ENCODE measurements at regions not wholly inside any gene's neighbourhood (a gene's known extent, or its start where the extent isn't known, plus 50 kb on each side); places are given as distances from the start of the nearest gene placed in this dataset.
"Not testable (repeated sequence)": the region's sequence is repeated elsewhere in the genome, so short reads cannot be mapped to it uniquely, and the experiment has no call there.

DNA sequence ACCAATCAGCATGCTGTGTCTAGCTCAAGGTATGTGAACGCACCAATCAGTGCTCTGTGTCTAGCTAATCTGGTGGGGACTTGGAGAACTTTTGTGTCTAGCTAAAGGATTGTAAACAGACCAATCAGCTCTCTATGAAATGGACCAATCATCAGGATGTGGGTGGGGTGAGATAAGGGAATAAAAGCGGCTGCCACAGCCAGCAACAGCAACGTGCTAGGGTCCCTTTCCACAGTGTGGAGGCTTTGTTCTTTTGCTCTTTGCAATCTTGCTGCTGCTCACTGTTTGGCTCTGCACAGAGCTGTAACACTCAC lies 1353.9 kb upstream of the CDH18 start:
- Mint-ChIP-seq H3K4me3 (peak overlapping the region in 7 of 10 donors; percentile 34 to 74 (median 43)), H3K27ac (peak overlapping the region in 1 of 10 donors; percentile 34)
- H3K36me3 Mint-ChIP-seq, POLR2A ChIA-PET, H3K9me3 Mint-ChIP-seq, H3K27me3 Mint-ChIP-seq, H3K4me1 Mint-ChIP-seq: not testable (repeated sequence)
- ATAC-seq, result peak; percentile 25 to 53
- DNase-seq, result peak in 5 of 10 donors; percentile 8 to 58 (median 15)

DNA sequence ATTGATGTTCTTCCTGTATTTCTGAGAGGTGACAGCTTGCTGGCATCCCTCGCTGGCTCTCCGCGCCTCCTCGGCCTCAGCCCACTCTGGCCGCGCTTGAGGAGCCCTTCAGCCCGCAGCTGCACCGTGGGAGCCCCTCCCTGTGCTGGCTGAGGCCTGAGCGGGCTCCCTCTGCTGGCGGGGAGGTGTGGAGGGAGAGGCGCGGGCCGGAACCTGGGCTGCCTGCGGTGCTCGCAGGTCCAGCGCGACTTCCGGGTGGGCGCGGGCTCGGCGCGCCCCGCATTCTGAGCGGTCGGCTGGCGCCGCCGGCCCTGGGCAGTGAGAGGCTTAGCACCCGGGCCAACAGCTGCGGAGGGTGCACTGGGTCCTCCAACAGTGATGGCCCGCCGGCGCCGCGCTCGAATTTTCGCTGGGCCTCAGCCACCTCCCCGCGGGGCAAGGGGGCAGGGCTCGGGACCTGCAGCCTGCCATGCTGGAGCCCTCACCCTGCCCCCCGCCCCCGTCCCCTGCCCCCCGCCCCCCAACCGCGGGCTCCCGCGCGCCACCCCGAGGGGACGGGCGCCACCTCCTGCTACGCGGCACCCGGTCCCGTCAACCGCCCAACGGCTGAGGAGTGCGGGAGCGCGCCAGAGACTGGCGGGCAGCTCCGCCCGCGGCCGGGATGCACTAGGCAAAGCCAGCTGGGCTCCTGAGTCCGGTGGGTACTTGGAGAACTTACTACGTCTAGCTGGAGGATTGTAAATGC lies 1353.4 kb upstream of the CDH18 start:
- ATAC-seq (peak; percentile 30 to 59), DNase-seq (peak in 1 of 10 donors; percentile 53)
- POLR2A ChIA-PET, H3K9me3 Mint-ChIP-seq, H3K4me1 Mint-ChIP-seq, H3K27me3 Mint-ChIP-seq, H3K36me3 Mint-ChIP-seq: not testable (repeated sequence)
- Mint-ChIP-seq H3K27ac (peak overlapping the region in 1 of 10 donors; percentile 34), H3K4me3 (peak overlapping the region in 7 of 10 donors; percentile 34 to 74 (median 43))

DNA sequence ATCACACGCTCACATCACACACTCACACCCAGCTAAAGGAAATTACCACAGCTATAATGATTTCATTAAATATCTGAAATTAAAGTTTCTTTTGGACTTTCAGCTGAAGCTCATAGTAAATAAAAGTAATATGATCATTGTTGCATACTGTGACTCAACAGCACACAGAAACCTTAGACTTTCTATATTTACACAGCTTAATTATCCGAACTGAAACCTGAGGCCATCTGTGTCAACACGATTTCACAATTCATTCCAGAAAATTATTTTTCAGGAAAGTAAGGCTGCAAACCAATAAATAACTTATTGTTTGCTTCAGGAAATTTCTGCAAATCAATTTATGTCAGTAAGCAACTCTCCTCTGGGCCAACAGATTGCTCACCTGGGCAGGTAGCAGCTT lies 1352.2 kb upstream of the CDH18 start:
- H3K9me3 Mint-ChIP-seq, H3K27me3 Mint-ChIP-seq, ATAC-seq, H3K36me3 Mint-ChIP-seq, POLR2A ChIA-PET, DNase-seq, H3K27ac Mint-ChIP-seq, H3K4me3 Mint-ChIP-seq, H3K4me1 Mint-ChIP-seq: not testable (repeated sequence)

DNA sequence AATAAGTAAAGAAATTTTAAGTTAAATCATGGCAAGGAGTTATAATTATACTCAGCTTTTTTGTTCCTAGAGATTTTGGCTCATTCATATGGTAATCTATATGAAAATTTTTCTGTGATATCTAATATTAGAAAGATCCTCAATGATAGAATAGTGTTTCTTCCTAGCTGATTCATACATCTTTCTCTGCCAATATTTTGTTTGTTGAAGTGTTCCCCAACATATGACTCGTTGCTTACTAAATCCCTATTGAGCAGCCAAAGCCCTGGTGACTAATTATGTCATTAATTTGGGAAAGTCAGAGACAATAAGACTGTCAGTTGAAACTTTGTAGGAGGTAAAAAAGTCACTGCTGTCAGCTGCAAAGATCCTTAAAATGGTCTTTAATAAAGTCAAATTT lies 1348.5 kb upstream of the CDH18 start:
- ATAC-seq, H3K36me3 Mint-ChIP-seq, H3K9me3 Mint-ChIP-seq, H3K4me3 Mint-ChIP-seq, POLR2A ChIA-PET, DNase-seq, H3K27me3 Mint-ChIP-seq, H3K27ac Mint-ChIP-seq, H3K4me1 Mint-ChIP-seq: not testable (repeated sequence)

DNA sequence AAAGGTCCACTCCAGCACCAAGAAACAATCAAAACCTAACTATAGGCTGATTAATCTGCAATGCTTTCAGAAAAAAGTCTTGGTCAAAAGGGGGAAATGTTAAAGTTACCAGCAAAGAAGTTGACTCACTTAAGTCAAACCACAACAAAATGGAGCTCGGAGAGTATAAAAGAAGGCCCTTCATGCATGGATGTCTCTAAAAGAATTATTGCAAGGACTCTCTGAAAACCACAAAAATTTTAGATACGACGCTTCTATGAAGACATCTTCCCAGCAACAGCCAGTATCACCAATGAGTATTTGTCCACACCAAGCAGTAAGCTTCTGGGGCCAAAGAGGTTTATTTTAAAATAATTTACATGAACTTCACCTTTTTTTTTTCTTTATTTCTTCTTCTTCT lies 1327.4 kb upstream of the CDH18 start:
- POLR2A ChIA-PET, H3K36me3 Mint-ChIP-seq, H3K4me3 Mint-ChIP-seq, DNase-seq, H3K27me3 Mint-ChIP-seq, H3K4me1 Mint-ChIP-seq, H3K27ac Mint-ChIP-seq, H3K9me3 Mint-ChIP-seq, ATAC-seq: not testable (repeated sequence)

DNA sequence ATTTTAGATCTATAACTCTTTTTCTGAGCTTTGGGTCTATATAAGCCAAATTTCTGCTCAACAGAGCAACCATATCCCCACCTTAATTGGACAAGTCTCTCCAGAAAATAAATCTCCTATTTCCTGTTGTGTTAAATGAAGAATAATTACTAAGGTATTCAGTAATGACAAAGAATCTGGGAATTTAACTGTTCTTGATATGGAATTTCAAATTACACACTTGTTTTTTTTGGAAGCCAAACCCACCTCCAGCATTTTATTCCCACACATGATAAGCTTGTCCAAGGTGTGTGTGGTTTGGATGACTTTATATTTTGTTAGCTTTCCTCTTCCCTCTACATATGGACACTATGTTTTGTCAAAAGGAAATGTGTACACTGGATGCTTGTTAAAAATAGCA lies 1313.2 kb upstream of the CDH18 start:
- H3K27me3 Mint-ChIP-seq, H3K9me3 Mint-ChIP-seq, H3K36me3 Mint-ChIP-seq, H3K27ac Mint-ChIP-seq, H3K4me3 Mint-ChIP-seq, ATAC-seq, DNase-seq, H3K4me1 Mint-ChIP-seq, POLR2A ChIA-PET: not testable (repeated sequence)

DNA sequence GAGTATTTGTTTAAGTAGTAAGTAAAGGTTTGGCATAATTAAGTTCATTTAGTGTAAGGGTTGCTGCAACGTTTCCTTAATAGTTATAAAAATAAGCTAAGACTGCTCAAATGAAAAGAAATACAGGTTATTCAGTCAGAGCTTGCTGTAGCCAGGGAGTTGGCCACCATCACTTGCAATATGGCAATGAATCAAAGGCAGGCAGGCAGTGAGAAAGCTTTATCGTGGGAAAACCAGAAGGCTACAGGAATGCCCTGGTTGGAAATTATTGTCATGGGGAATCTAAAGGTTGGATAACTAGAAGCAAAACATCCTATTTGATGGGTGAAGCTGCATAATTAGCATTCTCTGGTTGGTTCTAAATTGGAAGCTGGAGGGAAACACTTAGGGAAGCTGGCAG lies 1286.4 kb upstream of the CDH18 start:
- ATAC-seq, H3K27me3 Mint-ChIP-seq, POLR2A ChIA-PET, DNase-seq, H3K27ac Mint-ChIP-seq, H3K4me1 Mint-ChIP-seq, H3K36me3 Mint-ChIP-seq, H3K9me3 Mint-ChIP-seq, H3K4me3 Mint-ChIP-seq: not testable (repeated sequence)

DNA sequence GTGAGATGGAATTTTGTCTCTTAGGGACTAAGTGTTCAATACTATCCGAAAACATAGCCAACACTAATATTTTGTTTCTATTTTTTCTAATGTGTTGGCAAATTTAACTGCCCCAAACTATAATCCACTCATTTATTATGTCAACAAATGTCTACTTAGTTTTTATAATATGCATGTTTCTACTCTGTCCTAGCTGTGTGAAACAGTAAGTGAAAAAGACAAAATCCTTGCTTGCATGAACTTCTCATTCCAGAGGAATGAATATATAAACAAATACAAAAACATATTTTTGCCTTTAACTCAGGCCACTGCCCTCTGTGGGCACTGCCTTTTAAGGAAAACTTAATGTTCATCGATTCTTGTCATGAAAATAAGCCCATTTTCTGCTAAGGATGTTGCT lies 1275.4 kb upstream of the CDH18 start:
- H3K4me3 Mint-ChIP-seq, result no peak overlapping the region
- no peak overlapping the region for H3K27ac Mint-ChIP-seq
- no peaks in the 10 kb centered on the region for H3K4me1 Mint-ChIP-seq
- no peaks in the 10 kb centered on the region for H3K36me3 Mint-ChIP-seq
- POLR2A ChIA-PET, result no interaction called here
- ATAC-seq (no peak), DNase-seq (no peak)
- H3K9me3 Mint-ChIP-seq, result peaks cover 0 to 17% (median 5%) of the 10 kb centered on the region in 9 donors
- H3K27me3 Mint-ChIP-seq, result no peaks in the 10 kb centered on the region

DNA sequence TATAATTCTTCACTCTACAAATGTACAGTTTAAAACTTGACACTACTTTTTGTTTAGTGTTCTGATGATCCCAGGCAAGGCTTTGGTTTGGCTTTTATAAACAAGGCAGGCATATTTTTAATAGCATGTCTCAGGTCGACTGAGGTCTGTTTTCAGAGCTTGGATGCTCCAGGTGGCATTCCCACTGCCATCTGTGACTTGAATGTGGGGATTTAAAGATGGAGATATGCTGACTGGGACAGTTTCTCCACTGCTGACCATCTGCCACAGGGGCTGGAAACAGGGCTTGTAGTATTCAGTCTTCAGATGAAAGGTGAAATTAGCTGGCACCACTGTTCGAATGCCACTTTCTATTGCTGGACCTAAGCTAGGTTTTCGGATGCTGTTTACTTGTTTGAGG lies 1266.2 kb upstream of the CDH18 start:
- DNase-seq (no peak), ATAC-seq (no peak)
- no peaks in the 10 kb centered on the region for H3K4me1 Mint-ChIP-seq
- no peaks in the 10 kb centered on the region for H3K27me3 Mint-ChIP-seq
- H3K9me3 Mint-ChIP-seq, result peaks cover 0 to 27% (median 10%) of the 10 kb centered on the region in 9 donors
- POLR2A ChIA-PET, result no interaction called here
- H3K27ac Mint-ChIP-seq, result no peak overlapping the region
- peaks cover 0 to 7% (median 0%) of the 10 kb centered on the region in 3 donors for H3K36me3 Mint-ChIP-seq
- H3K4me3 Mint-ChIP-seq, result no peak overlapping the region

DNA sequence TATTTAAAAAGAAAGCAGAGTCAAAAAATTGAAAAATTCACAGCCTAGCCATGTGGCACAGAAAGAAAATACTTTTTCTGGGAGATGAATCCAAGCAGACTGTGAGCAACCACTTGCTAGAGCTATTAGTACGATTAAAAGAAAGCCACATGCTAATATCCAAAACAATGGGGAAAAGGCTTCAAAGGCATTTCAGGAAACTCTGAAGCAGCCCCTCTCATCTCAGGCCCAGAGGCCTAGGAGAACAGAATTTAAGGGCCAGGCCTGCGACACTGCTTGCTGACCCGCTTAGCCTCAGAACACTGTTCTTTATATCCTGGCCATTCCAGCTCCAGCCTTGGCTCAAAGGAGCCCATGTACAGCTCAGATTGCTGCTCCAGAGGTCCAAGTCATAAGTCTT lies 1257.0 kb upstream of the CDH18 start:
- H3K9me3 Mint-ChIP-seq, result peaks cover 0 to 12% (median 4%) of the 10 kb centered on the region in 9 donors
- no peak overlapping the region for H3K4me3 Mint-ChIP-seq
- DNase-seq (no peak), ATAC-seq (no peak)
- no peaks in the 10 kb centered on the region for H3K27me3 Mint-ChIP-seq
- POLR2A ChIA-PET, result no interaction called here
- no peaks in the 10 kb centered on the region for H3K4me1 Mint-ChIP-seq
- no peaks in the 10 kb centered on the region for H3K36me3 Mint-ChIP-seq
- no peak overlapping the region for H3K27ac Mint-ChIP-seq

DNA sequence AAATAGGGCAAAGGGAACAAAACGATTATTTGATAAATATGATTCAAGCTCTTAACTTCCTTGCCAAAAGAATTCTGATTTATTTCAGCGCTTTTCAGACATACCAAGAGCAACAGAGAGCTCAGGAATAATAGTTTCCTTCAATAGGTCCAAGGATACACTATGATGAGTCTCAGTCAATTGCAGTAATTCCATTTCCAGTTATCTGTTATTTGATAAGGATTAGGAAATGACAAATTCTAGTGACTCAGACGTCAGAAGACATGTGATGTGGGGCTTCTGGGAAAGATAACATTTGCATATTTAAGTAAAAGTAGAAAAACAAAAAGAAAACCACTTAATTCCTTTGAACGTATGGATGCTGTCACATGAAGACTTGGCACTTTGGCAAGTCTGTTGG lies 1250.8 kb upstream of the CDH18 start:
- no peak overlapping the region for H3K4me3 Mint-ChIP-seq

DNA sequence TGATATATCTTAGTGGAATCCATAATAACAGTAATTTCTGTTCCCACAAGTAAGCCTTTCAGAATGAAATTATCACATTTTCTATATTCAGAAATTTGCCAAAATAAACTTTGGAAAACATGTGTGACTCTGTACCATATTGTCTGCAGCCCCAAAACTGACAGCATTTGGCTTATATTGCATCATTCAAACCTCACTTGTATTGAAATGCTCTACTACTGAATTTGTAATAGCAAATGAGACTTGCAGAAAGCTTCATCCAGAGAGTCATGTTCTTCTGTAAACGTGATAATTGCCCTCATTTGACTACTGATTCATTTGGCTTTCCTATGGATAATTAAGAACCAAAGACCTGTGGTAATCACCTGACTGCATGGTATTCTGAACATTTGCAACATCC lies 1249.5 kb upstream of the CDH18 start:
- H3K4me1 Mint-ChIP-seq, result no peaks in the 10 kb centered on the region
- ATAC-seq (no peak), DNase-seq (no peak)
- H3K4me3 Mint-ChIP-seq, result no peak overlapping the region
- peaks cover 0 to 15% (median 6%) of the 10 kb centered on the region in 9 donors for H3K9me3 Mint-ChIP-seq
- no peaks in the 10 kb centered on the region for H3K36me3 Mint-ChIP-seq
- H3K27me3 Mint-ChIP-seq, result no peaks in the 10 kb centered on the region
- no peak overlapping the region for H3K27ac Mint-ChIP-seq
- POLR2A ChIA-PET, result no interaction called here

More for the DNA sequence above, 1250.8 kb upstream of the CDH18 start:
- ATAC-seq (no peak), DNase-seq (no peak)
- no peak overlapping the region for H3K27ac Mint-ChIP-seq
- POLR2A ChIA-PET, result no interaction called here
- H3K27me3 Mint-ChIP-seq, result no peaks in the 10 kb centered on the region
- H3K4me1 Mint-ChIP-seq, result no peaks in the 10 kb centered on the region
- peaks cover 0 to 15% (median 5%) of the 10 kb centered on the region in 9 donors for H3K9me3 Mint-ChIP-seq
- no peaks in the 10 kb centered on the region for H3K36me3 Mint-ChIP-seq

DNA sequence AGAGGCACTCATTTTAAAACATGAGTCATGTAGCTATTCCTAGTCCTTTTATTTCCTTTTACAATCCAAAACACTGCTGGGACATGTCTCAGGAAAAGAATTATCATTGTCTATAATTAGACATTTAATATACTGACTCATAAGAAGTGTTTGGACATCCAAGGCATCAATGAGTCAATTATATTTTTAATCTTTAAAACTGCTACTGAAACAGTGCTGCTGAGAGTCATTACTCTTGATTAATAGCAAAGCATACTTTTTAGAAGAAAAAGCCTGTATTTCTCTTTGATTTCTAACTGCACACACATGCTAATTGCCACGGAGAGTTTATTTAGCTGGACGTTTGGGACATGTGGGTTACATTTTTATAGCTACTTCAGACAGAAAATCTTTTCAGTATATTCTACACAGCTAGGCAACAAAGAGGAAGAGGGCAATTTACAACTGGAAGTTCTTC lies 1249.0 kb upstream of the CDH18 start:
- peaks cover 0 to 13% (median 6%) of the 10 kb centered on the region in 9 donors for H3K9me3 Mint-ChIP-seq

DNA sequence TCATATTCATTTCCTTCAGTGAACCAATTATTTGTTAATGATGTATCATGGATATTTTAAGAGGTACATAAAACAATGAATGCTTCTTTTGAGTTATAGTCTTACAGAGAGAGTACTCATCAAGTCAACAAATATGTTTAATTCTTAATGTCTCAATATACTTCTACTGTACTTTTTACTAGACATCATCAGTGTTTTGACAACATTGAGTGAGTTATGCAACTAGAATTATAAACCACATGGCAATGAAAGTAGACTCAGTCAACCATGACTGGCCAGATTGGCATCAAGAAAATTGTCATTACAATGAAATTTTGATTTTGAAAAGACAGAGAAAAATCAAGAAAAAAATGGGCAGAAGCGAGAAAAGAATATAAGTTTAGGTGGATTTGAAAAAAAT lies 1248.1 kb upstream of the CDH18 start:
- DNase-seq (no peak), ATAC-seq (no peak)
- POLR2A ChIA-PET, result no interaction called here
- no peaks in the 10 kb centered on the region for H3K4me1 Mint-ChIP-seq
- H3K27ac Mint-ChIP-seq, result no peak overlapping the region
- H3K27me3 Mint-ChIP-seq, result no peaks in the 10 kb centered on the region
- no peaks in the 10 kb centered on the region for H3K36me3 Mint-ChIP-seq
- H3K4me3 Mint-ChIP-seq, result no peak overlapping the region
- H3K9me3 Mint-ChIP-seq, result peaks cover 0 to 10% (median 6%) of the 10 kb centered on the region in 9 donors

More for the DNA sequence above, 1249.0 kb upstream of the CDH18 start:
- no peak overlapping the region for H3K4me3 Mint-ChIP-seq
- no peaks in the 10 kb centered on the region for H3K4me1 Mint-ChIP-seq
- POLR2A ChIA-PET, result no interaction called here
- ATAC-seq, result no peak
- H3K27ac Mint-ChIP-seq, result no peak overlapping the region
- no peak for DNase-seq
- H3K27me3 Mint-ChIP-seq, result no peaks in the 10 kb centered on the region
- no peaks in the 10 kb centered on the region for H3K36me3 Mint-ChIP-seq

Measured in naive thymus-derived CD8-positive, alpha-beta T cell (primary cell).